ENCODE measurements at regions not wholly inside any gene's neighbourhood (a gene's known extent, or its start where the extent isn't known, plus 50 kb on each side); places are given as distances from the start of the nearest gene placed in this dataset.

GRCh38 chr3:194276768-194277103 is 74.4 kb downstream of the CPN2 start:
- H3K4me3 ChIP-seq (ENCODE audit: low read depth, low read length, poor library complexity, severe bottlenecking), result no peak overlapping the region
- no peaks in the 10 kb centered on the region for H3K9me3 ChIP-seq (ENCODE audit: low read depth, low read length, poor library complexity, severe bottlenecking)
- no TSS peak for BruUV-seq (replicated peaks)
- no peaks in the 10 kb centered on the region for H3K27me3 ChIP-seq (replicated peaks; ENCODE audit: insufficient read depth, low read depth, low read length, poor library complexity)
- intact Hi-C loops (cut with micrococcal nuclease; ENCODE audit: unreplicated experiment), result no loop called here
- H3K36me3 ChIP-seq (ENCODE audit: insufficient read depth, low read length, poor library complexity, severe bottlenecking), result no peaks in the 10 kb centered on the region
- ChIA-PET CTCF (interaction anchor here (0.7 kb wide), 1 partner anchor 71 kb away, joined by 3 read pairs; no protein-coding TSS in a partner anchor), POLR2A (ENCODE audit: low non-redundant PET) (interaction anchor here (0.6 kb wide), 1 partner anchor 1355 kb away, joined by 3 read pairs; no protein-coding TSS in a partner anchor)
- no peak for DNase-seq (ENCODE audit: low spot score)
- peaks cover 33% of the 10 kb centered on the region for H3K4me1 ChIP-seq (ENCODE audit: insufficient read depth, low read length, poor library complexity, severe bottlenecking)
- H3K27ac ChIP-seq (ENCODE audit: low read depth, low read length, poor library complexity, severe bottlenecking), result no peak overlapping the region
- TF ChIP-seq CTCF (conservative IDR thresholded peaks at IDR 0.05; ENCODE audit: low read depth, low read length), result no peak
- TF ChIP-seq EZH2 (IDR thresholded peaks at IDR 0.05; ENCODE audit: borderline replicate concordance, low read depth, low read length, poor library complexity, severe bottlenecking), result no peak

GRCh38 chr3:194277104-194277785 is 73.9 kb downstream of the CPN2 start:
- POLR2A ChIA-PET (ENCODE audit: low non-redundant PET), result no interaction called here
- Histone ChIP-seq H3K27me3 (replicated peaks; ENCODE audit: insufficient read depth, low read depth, low read length, poor library complexity) (no peaks in the 10 kb centered on the region), H3K27ac (ENCODE audit: low read depth, low read length, poor library complexity, severe bottlenecking) (peak overlapping the region; percentile 62), H3K4me1 (ENCODE audit: insufficient read depth, low read length, poor library complexity, severe bottlenecking) (peaks cover 33% of the 10 kb centered on the region), H3K9me3 (ENCODE audit: low read depth, low read length, poor library complexity, severe bottlenecking) (no peaks in the 10 kb centered on the region), H3K4me3 (ENCODE audit: low read depth, low read length, poor library complexity, severe bottlenecking) (no peak overlapping the region), H3K36me3 (ENCODE audit: insufficient read depth, low read length, poor library complexity, severe bottlenecking) (no peaks in the 10 kb centered on the region)
- intact Hi-C loops (cut with micrococcal nuclease; ENCODE audit: unreplicated experiment), result no loop called here
- CTCF ChIA-PET, result no interaction called here
- DNase-seq (ENCODE audit: low spot score), result peak; percentile 18
- TF ChIP-seq EZH2 (IDR thresholded peaks at IDR 0.05; ENCODE audit: borderline replicate concordance, low read depth, low read length, poor library complexity, severe bottlenecking) (no peak), CTCF (conservative IDR thresholded peaks at IDR 0.05; ENCODE audit: low read depth, low read length) (no peak)
- BruUV-seq (replicated peaks), result no TSS peak

- Histone ChIP-seq H3K9me3 (ENCODE audit: low read depth, low read length, poor library complexity, severe bottlenecking) (no peaks in the 10 kb centered on the region), H3K27me3 (replicated peaks; ENCODE audit: insufficient read depth, low read depth, low read length, poor library complexity) (no peaks in the 10 kb centered on the region), H3K27ac (ENCODE audit: low read depth, low read length, poor library complexity, severe bottlenecking) (peak overlapping the region; percentile 62), H3K36me3 (ENCODE audit: insufficient read depth, low read length, poor library complexity, severe bottlenecking) (no peaks in the 10 kb centered on the region), H3K4me3 (ENCODE audit: low read depth, low read length, poor library complexity, severe bottlenecking) (no peak overlapping the region), H3K4me1 (ENCODE audit: insufficient read depth, low read length, poor library complexity, severe bottlenecking) (peaks cover 33% of the 10 kb centered on the region)
- no peak for DNase-seq (ENCODE audit: low spot score)
- CTCF ChIA-PET, result no interaction called here
- POLR2A ChIA-PET (ENCODE audit: low non-redundant PET), result interaction anchor here (0.5 kb wide), 1 partner anchor 141 kb away, joined by 3 read pairs; no protein-coding TSS in a partner anchor
- TF ChIP-seq EZH2 (IDR thresholded peaks at IDR 0.05; ENCODE audit: borderline replicate concordance, low read depth, low read length, poor library complexity, severe bottlenecking) (no peak), CTCF (conservative IDR thresholded peaks at IDR 0.05; ENCODE audit: low read depth, low read length) (no peak)
- intact Hi-C loops (cut with micrococcal nuclease; ENCODE audit: unreplicated experiment), result no loop called here
- BruUV-seq (replicated peaks), result no TSS peak
These were observed 73.4 kb downstream of the CPN2 start for GRCh38 chr3:194277786-194278130.

All from A673 (cell line).